Psoas muscle (tissue), 7 donors: ENCODE measurements at regions not wholly inside any gene's neighbourhood (a gene's known extent, or its start where the extent isn't known, plus 50 kb on each side); places are given as distances from the start of the nearest gene placed in this dataset.

ENCODE experiments used
- ATAC-seq, 4 donors: fragments of 200-7000 bp; cut with Tn5 transposase; one replicate each; pipeline ENCODE4 v1.9.1; 2020; ENCODE audit warnings: moderate library complexity in 3 of 4, mild to moderate bottlenecking in 2 of 4
- DNase-seq, 2 donors: peaks; one replicate each; pipeline ENCODE4 v3.0.0-alpha.2; 2020
- H3K27ac ChIP-seq: fragments of 200-600 bp; one replicate; pipeline ENCODE4 v1.8.0; 2022
- H3K27me3 ChIP-seq, 3 donors: fragments of 200-600 bp in 1 of 3; one replicate each; pipeline versions ENCODE4 v1.6.1 to v1.8.0; 2013 to 2022; ENCODE audit warnings: low read length in 2 of 3, mild to moderate bottlenecking in 2 of 3, moderate library complexity in 1 of 3; ENCODE audit not compliant: insufficient read depth in 3 of 3
- H3K36me3 ChIP-seq, 2 donors: fragments of 200-600 bp in 1 of 2; one replicate each; pipeline versions ENCODE4 v1.6.1 to v1.8.0; 2013 to 2022; ENCODE audit warnings: low read depth in 1 of 2, mild to moderate bottlenecking in 1 of 2, moderate library complexity in 1 of 2; ENCODE audit not compliant: insufficient read depth in 1 of 2
- H3K4me1 ChIP-seq: fragments of 200-600 bp; one replicate; pipeline ENCODE4 v1.8.0; 2022
- H3K4me3 ChIP-seq: fragments of 200-600 bp; one replicate; pipeline ENCODE4 v1.8.0; 2022; ENCODE audit warnings: mild to moderate bottlenecking
- H3K9me3 ChIP-seq: fragments of 200-600 bp; one replicate; pipeline ENCODE4 v1.8.0; 2022
- CTCF ChIP-seq: fragments of 200-600 bp; IDR thresholded peaks from one replicate; pipeline ENCODE4 v1.8.0; 2022; ENCODE audit warnings: antibody characterized with exemption
- WGBS, 3 donors: extraction: QIAGEN DNeasy Blood & Tissue Kit; methylation state at CpG; one replicate each; pipeline versions ENCODE4 v1.1.6 to v1.1.7; 2013; 5-methylcytosine and 5-hydroxymethylcytosine counted together
- intact Hi-C, 2 donors: fragments of 100-400 bp; cut with DNase I; formaldehyde crosslinking; loops; one replicate each; pipeline versions ENCODE4 v1.11.0 to v1.14.2; 2022
- donor health status: healthy with polysubstance abuse.
- donor health status: DM: no; HTN: no; CAD: no; lungs with moderate emphysema.
- donor health status: Bipolar disorder and iron deficiency.
- donor health status: healthy.
- donor health status: DM: yes; HTN: yes; CAD: no.
- donor health status: DM: no; HTN: no; CAD: no.
- donor health status: DM: yes; HTN: yes; CAD: no.

GRCh38 chr19:30719189-30719998 is 347.2 kb downstream of the ZNF536 start:
- no peak for TF ChIP-seq CTCF
- H3K36me3 ChIP-seq: no peaks in the 10 kb centered on the region
- H3K4me1 ChIP-seq: peaks cover 8% of the 10 kb centered on the region
- peak overlapping the region; percentile 58 for H3K27ac ChIP-seq
- no peaks in the 10 kb centered on the region for H3K9me3 ChIP-seq
- H3K27me3 ChIP-seq: peaks cover 0 to 1% (median 0%) of the 10 kb centered on the region in 3 donors
- peak overlapping the region; percentile 78 for H3K4me3 ChIP-seq
- ATAC-seq: peak; percentile 64 to 87 (median 82)
- intact Hi-C loops: no loop called here
- peak; percentile 66 to 72 for DNase-seq
- 1 to 2% (median 1%) methylated on average over 54 of the region's 54 CpGs for WGBS, 3 donors

GRCh38 chr19:30718707-30719106 is 346.5 kb downstream of the ZNF536 start:
- H3K4me3 ChIP-seq: peak overlapping the region; percentile 78
- H3K4me1 ChIP-seq: peaks cover 8% of the 10 kb centered on the region
- no peaks in the 10 kb centered on the region for H3K9me3 ChIP-seq
- TF ChIP-seq CTCF: no peak
- no peak overlapping the region for H3K27ac ChIP-seq
- WGBS, 3 donors: 24 to 27% (median 25%) methylated on average over 4 of the region's 4 CpGs
- intact Hi-C loops: no loop called here
- H3K36me3 ChIP-seq: no peaks in the 10 kb centered on the region
- ATAC-seq: peak in 2 of 4 donors; percentile 32 to 43
- H3K27me3 ChIP-seq: peaks cover 0 to 1% (median 0%) of the 10 kb centered on the region in 3 donors
- no peak for DNase-seq

- Histone ChIP-seq H3K9me3 (no peaks in the 10 kb centered on the region), H3K4me3 (no peak overlapping the region), H3K36me3 (no peaks in the 10 kb centered on the region), H3K27ac (no peak overlapping the region), H3K4me1 (peaks cover 8% of the 10 kb centered on the region), H3K27me3 (peaks cover 0 to 1% (median 0%) of the 10 kb centered on the region in 3 donors)
- TF ChIP-seq CTCF: no peak
- ATAC-seq (no peak), DNase-seq (no peak)
- 71 to 81% (median 80%) methylated on average over 2 of the region's 2 CpGs for WGBS, 3 donors
- intact Hi-C loops: no loop called here
Measured at GRCh38 chr19:30718014-30718413, 345.8 kb downstream of the ZNF536 start.

GRCh38 chr19:30717381-30717780 is 345.2 kb downstream of the ZNF536 start:
- Histone ChIP-seq H3K27me3 (peaks cover 0 to 1% (median 0%) of the 10 kb centered on the region in 3 donors), H3K4me1 (peaks cover 8% of the 10 kb centered on the region), H3K36me3 (no peaks in the 10 kb centered on the region), H3K27ac (no peak overlapping the region), H3K4me3 (no peak overlapping the region), H3K9me3 (no peaks in the 10 kb centered on the region)
- DNase-seq (no peak), ATAC-seq (no peak)
- 64 to 75% (median 70%) methylated on average over 5 of the region's 5 CpGs for WGBS, 3 donors
- no peak for TF ChIP-seq CTCF
- intact Hi-C loops: no loop called here
